VCaP (cell line): ENCODE measurements at regions not wholly inside any gene's neighbourhood (a gene's known extent, or its start where the extent isn't known, plus 50 kb on each side); places are given as distances from the start of the nearest gene placed in this dataset.

Source experiments
- H3K27ac ChIP-seq: fragments of 450-650 bp; 2 replicates; pipeline ENCODE4 v1.5.1; 2017
- CTCF ChIP-seq: fragments of 450-650 bp; conservative IDR thresholded peaks from 2 replicates; pipeline ENCODE4 v1.5.1; 2017; ENCODE audit warnings: mild to moderate bottlenecking, moderate library complexity

- H3K27ac ChIP-seq: no peak overlapping the region
- TF ChIP-seq CTCF: peak; percentile 99
These were observed 82.2 kb upstream of the CPSF6 start for GRCh38 chr12:69157023-69157655.

- no peak for TF ChIP-seq CTCF
- H3K27ac ChIP-seq: no peak overlapping the region
These were observed 77.5 kb upstream of the CPSF6 start for GRCh38 chr12:69161829-69162228.

GRCh38 chr12:69163681-69164362 is 75.5 kb upstream of the CPSF6 start:
- no peak for TF ChIP-seq CTCF

GRCh38 chr12:69167648-69168165 is 71.7 kb upstream of the CPSF6 start:
- TF ChIP-seq CTCF: no peak
- no peak overlapping the region for H3K27ac ChIP-seq

More at GRCh38 chr12:69163681-69164362, 75.5 kb upstream of the CPSF6 start:
- H3K27ac ChIP-seq: no peak overlapping the region

GRCh38 chr12:69168363-69168762 is 71.0 kb upstream of the CPSF6 start:
- TF ChIP-seq CTCF: no peak
- no peak overlapping the region for H3K27ac ChIP-seq

- TF ChIP-seq CTCF: no peak
- no peak overlapping the region for H3K27ac ChIP-seq
These were observed 70.5 kb upstream of the CPSF6 start for GRCh38 chr12:69168828-69169227.

- TF ChIP-seq CTCF: no peak
- H3K27ac ChIP-seq: no peak overlapping the region
These were observed 69.1 kb upstream of the CPSF6 start for GRCh38 chr12:69170293-69170692.
